CD4-positive, alpha-beta T cell treated with Interleukin-17A for 4 hours (primary cell): ENCODE measurements at regions not wholly inside any gene's neighbourhood (a gene's known extent, or its start where the extent isn't known, plus 50 kb on each side); places are given as distances from the start of the nearest gene placed in this dataset.

ENCODE experiments used
- DNase-seq: peaks from one replicate; pipeline ENCODE4 v3.0.0-alpha.2; 2020; ENCODE audit warnings: mixed read lengths

DNA sequence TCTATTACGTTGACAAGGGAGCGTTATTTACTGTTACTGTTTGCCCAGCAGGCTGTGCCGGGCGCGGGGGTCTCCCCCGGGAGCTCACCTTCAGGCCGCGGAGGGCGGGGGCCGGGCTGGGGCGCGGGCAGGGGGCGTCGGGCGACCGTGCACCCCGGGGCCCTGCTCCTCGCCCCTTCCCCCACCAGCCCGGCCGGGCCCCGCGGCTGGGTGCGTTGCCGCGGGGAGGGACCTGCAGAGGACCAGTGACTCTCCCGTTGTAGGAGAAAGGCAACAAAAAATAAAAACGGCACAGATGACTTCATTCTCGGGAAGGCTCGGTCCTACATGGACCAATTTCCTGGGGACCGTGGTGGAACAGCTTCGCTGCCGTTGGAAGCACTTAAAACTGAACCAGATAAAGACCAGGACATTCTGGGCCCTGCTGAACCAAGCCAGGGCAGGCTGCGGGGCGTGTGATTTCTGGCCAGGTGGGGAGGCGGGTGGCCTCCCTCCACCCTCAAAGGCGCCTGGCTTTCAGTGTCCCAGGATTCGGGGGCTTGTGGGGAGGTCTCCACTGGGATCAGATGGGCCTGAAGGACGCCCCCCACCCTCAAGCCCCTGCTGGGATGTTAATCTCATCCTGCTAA is 57.4 kb downstream of the IGLL1 start:
- no peak for DNase-seq

DNA sequence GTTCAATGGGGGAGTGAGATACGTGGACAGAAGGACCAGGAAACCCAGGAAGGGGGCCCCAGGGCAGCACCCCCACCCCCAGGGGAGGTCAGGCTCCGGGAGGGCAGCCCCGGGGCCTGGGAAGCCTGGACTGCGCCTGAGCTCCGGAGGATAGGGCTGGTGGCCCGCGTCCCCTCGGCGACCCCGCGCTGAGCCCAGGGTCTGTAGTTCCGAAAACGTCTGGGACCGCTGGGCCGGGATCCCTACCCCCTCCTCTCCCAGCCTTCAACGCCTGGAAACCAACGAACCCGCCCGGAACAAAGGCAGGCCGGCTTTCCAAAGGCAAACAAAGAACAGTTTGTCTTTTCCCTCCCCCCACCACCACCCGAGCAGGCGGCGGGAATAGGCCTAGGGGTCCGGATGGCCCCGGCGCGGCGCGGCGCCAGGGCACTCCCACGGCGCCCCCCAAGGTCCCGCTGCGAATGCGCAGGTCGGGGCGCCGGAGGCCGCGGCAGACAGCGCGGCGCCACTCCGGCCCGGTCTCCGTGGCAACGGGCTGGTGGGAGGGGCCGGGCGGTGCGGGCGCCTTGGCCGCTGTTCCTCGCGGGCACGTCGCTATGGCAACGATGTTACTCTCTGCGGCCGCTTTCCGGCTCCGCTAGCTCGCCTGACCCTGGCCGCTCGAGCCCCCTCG is 58.5 kb downstream of the IGLL1 start:
- peak; percentile 75 for DNase-seq

DNA sequence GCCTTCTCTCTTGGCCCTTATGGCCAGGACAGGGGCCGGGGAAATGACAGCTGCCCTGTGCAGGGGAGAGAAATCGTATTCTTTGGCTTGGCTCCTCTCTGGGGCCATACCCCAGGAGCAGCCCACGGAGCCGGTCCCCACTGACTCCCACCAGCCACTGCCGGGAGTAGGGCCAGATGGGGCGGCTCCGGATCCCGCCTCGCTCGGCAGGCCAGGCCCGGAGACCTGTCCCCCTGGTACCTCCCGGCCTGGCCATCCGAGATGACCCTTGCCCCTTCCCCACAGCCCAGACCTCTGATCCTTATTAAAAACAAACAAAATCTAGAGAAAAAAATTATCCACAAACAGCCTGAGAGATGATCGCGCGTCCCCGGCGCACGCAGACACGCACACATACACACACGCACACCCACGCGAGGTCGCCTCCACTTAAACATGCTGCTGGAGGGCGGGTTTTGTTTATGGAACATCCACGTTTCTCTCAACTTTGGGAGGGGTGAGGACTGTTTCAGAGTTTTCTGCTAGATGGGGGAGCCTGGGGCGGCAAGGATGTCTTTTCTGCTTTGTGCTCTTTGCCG is 59.1 kb downstream of the IGLL1 start:
- DNase-seq = no peak

DNA sequence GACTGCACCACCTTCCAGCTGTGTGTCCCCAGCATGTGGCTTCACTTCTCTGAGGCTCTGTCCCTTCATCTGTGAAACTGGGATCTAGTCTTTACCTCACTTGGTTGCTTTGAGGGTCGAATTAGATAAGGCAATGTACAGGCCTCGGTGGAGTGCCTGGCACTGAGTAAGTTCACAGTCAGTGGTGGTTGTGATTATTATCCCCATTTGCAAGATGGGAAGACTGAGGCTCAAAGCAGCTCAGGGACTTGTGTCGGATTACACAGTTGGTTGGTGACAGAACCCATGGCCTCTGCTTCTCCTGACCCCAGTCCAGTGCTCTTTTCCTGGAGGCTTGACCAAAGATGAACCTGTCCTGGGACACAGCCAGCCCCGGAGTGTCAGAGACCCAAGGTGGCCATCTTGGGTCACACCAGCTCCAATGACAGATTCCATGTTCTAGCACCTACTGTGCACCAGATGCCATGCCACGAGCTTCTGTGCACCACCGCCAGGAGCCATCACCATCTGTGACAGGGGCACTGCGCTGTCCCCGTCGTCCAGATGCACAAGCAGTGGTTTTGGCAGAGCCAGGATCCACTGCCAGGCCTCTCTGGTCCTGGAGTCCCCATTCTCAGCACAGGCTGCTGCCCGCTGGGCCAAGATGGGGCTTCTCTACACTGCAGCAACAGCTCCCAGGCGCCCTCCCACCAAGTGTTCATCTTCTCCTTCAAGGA is 60.5 kb downstream of the IGLL1 start:
- DNase-seq = no peak

DNA sequence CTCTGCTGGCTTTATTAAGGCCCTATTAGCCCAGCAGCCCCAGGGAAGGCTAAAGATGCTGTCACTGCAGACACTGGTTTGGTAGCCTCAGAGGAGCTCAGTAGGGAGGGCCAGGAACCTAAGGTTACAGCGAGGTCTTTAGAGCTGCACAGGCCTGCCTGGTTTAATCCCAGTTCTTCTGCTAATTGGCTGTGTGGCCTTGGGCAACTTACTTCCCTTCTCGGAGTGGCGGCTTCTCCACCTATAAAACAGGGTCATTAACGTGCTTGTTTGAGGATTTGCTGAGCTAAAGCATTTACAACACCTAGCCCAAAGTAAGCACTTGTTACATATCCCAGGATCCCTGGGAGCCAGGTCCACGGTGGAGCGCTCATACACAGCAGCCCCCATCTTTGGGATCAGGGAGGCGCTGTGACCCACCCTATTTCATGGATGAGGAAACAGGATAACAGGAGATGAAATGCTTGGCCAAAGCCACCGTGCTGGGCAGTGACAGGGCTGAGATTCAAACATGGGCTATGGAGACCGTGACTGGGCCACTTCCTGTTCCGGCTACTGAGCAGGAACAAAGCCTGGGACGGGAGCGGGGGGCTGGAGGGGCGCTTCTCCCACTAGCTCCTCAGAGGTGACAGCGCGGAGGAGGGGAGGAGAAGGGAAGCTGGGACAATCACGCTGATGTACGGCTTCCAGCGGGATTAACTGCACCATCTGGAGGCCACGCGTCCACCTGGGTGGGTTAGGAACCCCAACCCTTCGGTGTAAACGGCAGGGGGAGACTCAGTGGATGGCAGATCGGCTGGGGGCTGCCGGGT is 61.5 kb downstream of the IGLL1 start:
- DNase-seq = no peak

DNA sequence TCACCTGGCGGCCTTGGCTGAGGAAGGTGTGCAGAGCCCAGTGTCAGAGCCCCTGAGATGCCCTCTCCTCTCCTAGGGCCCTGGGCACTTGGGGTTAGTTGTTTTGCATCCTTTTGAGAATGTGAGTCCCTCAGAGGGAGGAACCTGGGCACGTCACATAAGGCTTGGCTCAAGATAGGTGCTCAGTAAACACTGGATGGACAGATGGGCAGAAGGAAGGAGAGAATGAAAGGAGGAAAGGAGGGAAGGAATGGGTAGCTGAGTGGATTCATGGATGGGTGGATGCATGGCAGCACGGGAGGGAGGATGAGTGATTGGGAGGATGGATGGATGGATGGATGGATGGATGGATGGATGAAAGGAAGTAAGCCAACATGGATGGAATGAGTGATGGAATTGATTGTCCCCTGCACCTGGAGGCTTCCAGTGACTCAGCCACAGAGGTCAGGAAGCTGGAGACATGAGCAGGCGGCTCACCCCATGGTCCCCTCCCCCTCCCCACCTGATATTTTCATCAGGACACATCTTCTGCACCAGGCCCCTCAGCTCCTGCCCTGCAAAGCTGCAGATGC is 62.2 kb downstream of the IGLL1 start:
- no peak for DNase-seq

DNA sequence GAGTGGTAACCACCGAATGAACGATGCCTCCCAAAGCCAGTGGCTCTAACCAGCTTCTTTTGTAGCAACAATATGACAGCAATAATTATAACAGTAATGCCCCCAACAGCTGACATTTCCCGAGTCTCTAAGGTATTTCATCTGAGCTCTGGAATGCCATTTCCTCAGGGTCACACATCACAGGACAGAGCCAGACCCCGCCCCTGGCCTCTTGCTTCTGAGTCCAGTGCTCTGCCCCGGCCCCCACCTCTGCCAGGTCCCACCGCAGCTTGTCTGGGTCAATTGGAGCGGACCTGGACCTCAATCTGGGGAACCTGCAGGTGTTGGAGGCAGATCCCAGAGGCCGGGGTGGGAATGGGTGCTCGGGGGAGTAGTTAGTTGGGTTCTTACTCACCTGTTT is 63.8 kb downstream of the IGLL1 start:
- DNase-seq = no peak

DNA sequence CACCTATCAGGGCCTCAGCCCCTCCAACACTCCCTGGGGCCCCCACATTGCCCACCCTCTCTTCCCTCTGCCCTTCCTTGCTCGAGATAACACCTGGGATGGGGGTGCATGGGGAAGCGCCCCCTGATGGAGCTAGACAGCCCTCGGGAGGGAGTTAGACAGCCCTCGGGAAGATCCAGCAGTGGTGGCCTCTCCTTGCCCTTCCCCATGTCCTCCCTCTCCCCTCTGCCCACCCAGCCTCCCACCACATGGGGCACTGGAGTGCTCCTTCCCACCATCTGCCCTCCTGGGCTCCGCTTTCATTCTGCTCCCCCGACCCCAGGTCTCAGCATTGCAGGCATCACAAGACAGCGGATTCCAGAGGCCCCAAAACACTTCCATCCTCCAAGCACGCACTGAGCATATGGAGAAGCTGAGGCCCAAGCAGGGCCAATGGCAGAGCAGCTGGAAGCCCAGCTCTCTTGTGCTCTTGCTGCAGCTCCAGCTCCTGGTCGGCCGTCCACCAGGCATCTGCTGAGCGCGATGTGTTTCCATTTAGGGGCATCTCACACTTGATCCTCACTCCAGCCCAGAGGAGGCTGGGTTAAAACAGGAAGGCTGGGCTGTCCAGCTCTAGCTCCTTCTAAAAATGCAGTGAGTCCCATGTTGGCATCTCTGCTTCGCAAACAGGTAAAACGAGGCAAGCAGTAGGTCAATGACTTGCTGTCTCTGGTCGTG is 65.6 kb downstream of the IGLL1 start:
- DNase-seq = no peak

DNA sequence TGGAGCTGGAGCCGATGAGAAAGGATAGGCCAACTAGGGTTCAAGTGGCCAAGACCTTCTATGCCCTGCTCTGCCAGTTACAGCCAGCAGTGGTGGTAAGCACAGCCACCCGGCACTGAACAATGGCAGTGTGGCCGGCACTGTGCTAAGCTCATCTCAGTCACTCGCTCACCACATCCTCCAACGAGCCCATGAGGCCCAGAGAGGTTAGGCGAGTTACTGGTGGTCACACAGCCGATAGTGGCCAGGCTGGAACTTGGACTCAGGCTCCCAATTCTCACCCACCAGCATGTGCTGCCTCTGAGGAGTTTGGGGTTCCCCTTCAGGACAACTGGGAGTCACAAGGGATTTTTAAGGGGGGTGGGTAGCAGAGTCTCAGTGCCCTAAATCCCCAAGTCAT is 66.4 kb downstream of the IGLL1 start:
- no peak for DNase-seq

DNA sequence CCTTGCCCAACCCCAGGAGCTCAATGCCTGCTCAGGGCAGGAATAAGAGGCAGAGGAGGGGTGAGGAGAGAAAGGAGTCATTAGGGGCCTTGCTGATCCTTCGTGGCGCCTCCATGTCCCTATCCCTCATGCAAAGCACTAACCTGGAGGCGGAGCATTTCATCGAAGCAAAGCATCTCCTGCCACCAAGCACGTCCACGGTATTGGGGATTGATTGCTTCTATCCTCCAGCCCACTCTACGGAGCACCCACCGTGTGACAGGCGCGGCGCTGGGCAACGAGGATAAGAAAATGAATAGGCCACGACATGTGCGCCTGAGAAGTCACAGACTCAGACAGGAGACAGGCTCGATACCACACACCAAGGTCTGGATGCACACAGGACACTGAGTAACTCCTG is 67.0 kb downstream of the IGLL1 start:
- no peak for DNase-seq

DNA sequence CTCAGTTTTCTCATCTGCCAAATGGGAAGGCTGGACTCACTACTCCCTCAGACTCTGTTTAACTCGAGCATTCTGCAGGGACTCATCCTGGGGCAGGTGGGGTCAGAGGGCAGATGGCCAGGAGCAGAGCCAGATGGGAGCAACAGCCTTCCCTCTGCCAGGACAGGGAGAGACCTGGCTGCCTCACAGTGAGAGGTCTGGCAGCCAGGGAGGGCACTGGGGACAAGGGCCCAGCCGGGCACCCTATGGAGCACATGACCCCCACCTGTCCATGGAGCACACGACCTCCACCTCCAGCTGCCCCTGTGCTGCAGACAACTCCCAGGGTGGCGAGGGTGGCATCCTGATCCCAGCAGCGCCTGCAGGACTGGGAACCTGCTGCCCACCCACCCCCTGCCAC is 67.4 kb downstream of the IGLL1 start:
- no peak for DNase-seq

DNA sequence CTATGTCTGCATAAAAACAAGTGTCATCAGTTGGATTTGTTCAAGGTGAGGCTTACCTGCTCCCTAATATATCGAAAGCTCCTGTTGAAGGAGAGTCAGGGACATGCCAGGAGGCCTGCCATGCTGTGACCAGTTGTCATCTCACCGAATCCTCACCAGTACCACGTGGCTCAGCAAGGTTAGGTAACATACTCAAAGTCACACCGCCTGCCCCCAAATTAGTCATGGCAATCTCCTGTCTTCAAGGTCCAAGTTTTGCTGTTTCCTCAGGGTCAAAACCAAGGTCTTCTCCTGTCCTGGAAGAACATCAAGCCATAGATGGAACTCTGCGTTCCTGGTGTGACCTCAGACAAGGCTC is 67.8 kb downstream of the IGLL1 start:
- DNase-seq = no peak

DNA sequence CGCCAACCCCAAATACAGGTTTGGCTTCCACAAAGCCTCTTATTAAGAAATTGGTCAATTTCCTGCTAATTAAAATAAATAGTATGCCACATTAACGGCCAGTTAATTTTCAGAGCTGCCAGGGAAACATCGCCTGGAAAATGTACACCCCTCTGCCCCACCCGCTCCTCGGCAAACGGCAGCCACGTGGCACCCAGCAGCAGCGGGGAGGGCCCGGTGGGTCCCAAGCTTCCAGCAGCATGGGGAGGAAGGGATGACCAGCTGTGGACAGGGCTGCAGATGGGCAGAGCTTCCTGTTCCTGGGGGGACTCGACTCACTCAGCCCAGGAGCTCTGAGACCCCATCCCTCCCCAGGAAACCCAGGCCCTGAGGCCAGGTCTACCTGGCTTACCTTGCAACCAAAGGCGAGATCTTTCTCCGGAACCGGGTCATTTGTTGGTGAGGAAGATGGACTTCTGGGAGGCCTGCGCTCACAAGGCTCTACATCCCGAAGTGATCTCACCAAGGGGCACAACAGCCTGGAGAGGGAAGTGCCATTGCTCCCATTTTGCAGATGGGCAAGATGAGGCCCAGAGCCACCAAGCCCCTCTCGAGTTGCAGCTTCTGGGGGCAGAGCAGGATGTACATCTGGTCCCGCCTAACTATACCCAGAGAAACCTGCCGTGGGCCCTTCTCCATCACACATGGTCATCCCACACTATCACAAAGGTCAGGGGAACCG is 68.3 kb downstream of the IGLL1 start:
- no peak for DNase-seq

DNA sequence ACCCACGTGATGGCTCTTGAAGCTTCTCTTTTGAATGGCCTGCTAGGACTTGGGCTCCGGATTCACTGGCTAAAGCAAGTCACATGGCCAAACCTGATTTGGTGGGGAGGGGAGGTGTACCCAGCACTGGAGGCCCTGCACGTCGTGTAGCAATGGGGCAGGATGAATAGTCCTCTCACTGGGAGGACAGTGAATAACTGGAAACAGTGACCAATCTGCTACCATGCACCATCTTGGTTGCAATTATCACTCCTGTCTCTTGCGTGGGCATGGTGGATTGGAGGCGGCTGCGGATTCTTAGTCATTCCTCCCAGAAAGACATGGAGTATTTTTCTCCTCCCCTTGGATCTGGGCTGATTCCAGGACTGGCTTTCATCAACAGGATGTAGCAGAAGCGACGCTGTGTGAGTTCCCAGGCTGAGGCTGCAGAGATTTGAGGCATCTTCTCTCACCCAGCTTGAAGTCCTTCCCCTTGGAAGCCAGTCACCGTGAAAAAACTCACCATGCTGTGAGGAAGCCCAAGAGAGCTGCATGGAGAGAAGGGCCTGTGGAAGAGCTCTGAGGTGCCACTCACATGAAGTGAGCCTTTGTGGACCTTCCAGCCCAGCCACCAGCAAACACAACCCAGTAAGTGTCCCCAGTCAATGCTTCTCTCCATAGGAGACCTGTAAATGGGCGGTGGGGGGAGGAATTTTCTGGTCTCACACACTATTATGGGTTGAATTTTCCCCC is 70.4 kb downstream of the IGLL1 start:
- DNase-seq = no peak

DNA sequence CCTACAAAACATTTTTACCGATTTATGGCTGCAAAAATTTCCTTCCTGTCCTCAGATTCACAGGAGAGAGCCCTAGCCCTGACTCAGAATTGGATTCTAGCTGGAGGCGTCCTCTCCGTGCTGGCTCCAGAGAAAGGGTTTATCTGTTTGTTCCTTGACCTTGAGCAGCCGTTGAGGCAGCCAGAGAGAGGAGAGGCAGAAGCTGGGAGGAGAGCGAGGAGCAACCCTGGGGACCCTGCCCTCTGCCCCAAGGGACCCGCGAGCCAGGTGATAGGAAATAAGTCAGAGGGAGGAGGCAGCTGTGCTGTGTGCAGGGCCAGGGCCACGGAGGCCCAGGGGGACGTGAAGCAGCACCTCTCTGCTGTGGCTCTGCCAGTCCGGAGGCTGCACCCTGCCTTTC is 75.6 kb downstream of the IGLL1 start:
- no peak for DNase-seq

DNA sequence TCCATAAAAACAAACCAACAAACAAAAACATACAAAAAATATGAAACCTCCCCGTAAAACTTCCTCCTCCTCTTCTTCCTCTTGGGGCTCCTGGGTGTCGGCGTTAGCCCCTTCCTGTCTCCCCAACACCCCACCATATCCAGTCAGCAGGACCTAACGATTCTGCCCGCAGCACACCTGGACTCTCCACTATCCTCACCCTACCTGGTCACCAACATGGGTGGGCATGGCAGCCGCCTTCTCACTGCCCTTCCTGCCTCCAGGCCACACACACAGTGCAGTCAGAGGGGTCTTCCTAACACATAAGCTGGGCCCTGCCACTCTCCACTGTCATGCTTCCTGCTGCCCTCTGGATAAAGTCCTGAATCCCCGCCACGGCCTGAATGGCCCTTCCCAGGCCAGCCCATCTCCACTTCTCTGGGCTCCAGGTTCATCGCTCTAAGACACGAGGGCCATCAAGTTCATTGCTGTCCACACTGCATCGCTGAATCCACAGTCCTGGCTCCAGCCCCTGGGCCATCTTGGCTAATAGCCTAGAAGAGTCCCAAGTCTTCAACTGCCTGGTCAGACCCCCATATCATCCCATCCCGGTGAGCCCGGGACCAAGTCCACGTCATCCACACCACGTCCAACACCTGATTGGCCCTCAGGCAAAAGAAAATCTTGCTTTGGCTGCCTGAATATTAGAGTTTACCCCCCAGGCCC is 76.2 kb downstream of the IGLL1 start:
- no peak for DNase-seq

DNA sequence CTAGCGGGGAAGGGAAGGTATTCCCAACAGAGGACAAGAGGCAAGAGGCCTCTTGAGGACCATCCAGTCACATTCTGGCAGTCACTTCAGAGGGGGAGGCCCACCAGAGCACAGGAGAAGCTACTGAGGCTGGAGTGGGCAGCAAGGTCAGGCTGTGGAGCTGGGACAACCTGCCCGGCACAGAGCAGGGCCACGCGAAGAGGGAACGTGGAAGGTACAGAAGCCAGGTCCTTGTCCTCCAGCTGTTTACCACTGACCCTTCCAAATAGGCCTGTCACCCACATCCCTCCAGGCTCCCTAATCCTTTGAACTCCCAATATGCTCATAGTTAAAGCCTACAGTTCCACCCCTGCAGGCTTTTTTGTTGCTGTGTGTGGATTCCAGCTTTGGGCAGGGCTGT is 76.9 kb downstream of the IGLL1 start:
- DNase-seq = no peak

DNA sequence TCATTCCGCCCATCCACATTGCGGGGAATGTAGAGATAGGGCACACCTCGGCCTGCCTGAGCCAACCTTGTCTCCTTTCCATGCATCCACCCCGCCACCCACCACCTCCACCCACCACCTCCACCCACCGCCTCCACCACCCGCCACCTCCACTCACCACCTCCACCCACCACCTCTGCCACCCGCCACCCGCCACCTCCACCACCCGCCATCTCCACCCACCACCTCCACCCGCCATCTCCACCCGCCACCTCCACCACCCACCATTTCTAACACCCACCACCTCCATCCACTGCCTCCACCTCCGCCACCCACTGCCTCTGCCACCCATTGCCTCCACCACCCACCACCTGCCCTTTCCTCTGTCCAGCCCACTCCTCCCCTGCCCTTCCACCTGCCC is 78.4 kb downstream of the IGLL1 start:
- no peak for DNase-seq

DNA sequence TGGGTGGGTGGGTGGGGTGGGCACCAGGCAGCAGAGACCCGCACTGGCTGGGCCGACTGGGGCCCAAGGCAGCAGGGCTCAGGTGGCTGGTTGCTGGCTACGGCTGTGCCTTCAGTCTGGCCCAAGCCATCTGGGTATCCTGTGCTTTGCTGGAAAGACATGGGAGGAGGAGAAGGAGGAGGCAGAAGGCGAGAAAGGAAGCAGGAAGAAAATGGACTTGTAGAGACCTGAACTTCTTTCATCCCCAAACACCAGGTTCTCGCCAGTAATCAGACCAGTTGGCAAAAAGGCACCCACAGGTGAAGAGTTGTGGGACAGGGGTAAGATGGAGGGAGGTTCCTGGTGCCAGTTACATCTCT is 78.8 kb downstream of the IGLL1 start:
- DNase-seq = no peak
